GM08714 (cell line): ENCODE measurements at regions not wholly inside any gene's neighbourhood (a gene's known extent, or its start where the extent isn't known, plus 50 kb on each side); places are given as distances from the start of the nearest gene placed in this dataset.

Source experiments
- H3K4me3 ChIP-seq: fragments of 200-500 bp; sonication (Bioruptor generic); 2 replicates; pipeline ENCODE4 v1.5.1; 2014; ENCODE audit warnings: mild to moderate bottlenecking, low read length, inconsistent platforms
- ZNF274 ChIP-seq: IDR thresholded peaks from 2 replicates; pipeline ENCODE4 v1.6.1; 2012; ENCODE audit warnings: mild to moderate bottlenecking, low read depth, low read length

GRCh38 chr11:10942620-10943019, 84.8 kb upstream of the ZBED5 start:
- no peak overlapping the region for H3K4me3 ChIP-seq
- no peak for TF ChIP-seq ZNF274

GRCh38 chr11:10941871-10942270, 84.0 kb upstream of the ZBED5 start:
- TF ChIP-seq ZNF274: no peak
- H3K4me3 ChIP-seq: no peak overlapping the region

DNA sequence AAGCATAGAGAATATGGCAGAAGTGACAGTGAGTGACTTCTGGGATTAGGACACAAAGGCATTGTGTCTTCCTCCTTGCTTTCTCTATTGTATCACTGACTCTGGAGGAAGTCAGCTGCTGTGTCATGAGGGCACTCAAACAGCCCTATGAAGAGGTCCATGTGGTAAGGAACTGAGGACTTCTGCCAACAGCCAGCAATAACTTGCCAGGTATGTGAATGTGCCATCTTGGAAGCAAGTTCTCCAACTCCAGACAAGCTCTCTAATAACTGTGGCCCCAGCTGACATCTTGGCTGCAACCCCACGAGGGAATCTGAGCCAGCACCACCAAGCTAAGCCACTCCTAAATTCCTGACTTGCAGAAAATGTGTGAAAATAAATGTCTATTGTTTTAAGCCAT, 83.6 kb upstream of the ZBED5 start:
- no peak for TF ChIP-seq ZNF274
- H3K4me3 ChIP-seq: no peak overlapping the region

- no peak overlapping the region for H3K4me3 ChIP-seq
- no peak for TF ChIP-seq ZNF274
Observed at GRCh38 chr11:10938650-10939387, 81.0 kb upstream of the ZBED5 start.

DNA sequence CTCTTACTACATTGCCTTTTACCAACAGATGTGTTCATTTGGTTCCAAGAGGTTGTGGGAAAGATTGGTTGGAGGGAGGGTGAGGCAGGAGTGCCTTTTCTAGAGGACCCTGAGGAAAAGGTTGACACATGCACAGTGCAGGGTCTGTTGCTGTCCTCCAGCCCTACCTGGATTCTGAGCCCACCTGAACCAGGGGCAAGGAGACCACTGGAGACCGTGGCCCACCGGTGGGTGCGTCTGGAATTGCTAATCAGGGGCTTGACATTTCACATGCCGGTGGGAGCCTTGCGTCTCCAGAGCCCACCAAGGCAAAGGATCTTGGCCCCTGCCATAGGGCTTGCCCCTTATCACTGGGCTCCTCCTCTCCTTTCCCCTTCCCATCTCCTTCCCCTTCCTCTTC, 80.4 kb upstream of the ZBED5 start:
- no peak overlapping the region for H3K4me3 ChIP-seq
- TF ChIP-seq ZNF274: no peak

DNA sequence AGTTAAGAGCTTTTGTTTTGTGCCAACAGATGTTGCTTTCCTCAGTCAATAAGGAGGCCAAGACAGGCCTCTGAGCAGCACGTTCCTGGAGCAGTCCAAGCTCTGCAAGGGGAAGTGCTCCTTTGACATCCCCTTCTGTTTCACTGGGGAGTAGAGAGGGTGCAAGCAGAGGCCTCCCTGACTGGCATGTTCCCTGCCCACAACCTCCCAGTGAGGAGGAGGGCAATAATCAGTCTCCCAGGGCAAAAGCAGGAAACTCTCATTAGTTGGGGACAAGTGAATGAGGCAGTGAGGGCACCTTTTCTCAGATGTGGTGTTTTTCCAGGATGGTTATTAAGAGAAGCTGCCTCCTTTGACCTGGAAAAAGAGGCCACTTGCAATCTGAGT, 79.5 kb upstream of the ZBED5 start:
- no peak overlapping the region for H3K4me3 ChIP-seq
- no peak for TF ChIP-seq ZNF274

DNA sequence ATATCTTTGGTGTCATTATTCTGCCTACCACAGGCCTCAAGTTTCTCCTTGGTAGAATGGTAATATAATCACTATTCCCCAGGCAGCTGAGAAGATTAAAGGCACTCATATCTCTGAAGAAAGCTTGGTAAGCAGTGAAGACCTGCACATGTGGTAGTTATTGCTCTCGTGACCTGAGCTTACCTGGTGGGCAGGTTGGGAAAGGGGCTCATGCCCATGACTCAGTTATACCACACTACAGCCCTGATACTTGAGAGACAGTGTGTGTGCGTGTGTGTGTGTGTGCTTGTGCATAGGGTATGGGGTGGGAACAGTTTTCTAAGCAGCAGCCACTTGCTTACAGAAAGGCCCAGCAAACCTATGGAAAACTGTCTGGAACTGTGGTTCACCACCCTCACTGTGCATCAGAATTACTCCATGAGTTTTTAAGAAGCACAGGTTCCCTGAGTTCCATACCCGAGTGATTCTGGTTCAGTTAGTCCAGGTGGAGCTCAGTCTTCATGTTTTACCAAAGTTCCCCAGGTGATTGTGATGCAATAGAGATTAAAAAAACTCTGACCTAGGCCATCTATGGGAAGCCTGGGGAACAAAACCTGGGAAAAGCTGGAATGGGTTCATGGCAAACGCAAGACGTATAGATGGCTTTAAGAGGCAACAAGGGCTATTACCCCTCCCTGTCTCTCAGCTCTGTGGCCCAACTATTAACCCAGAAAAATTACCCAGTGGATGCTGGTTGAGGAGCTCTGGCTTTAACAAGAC, 79.0 kb upstream of the ZBED5 start:
- TF ChIP-seq ZNF274: no peak

GRCh38 chr11:10935015-10935559, 77.2 kb upstream of the ZBED5 start:
- H3K4me3 ChIP-seq: no peak overlapping the region
- TF ChIP-seq ZNF274: no peak

More for the DNA sequence above, 79.0 kb upstream of the ZBED5 start:
- H3K4me3 ChIP-seq: no peak overlapping the region

DNA sequence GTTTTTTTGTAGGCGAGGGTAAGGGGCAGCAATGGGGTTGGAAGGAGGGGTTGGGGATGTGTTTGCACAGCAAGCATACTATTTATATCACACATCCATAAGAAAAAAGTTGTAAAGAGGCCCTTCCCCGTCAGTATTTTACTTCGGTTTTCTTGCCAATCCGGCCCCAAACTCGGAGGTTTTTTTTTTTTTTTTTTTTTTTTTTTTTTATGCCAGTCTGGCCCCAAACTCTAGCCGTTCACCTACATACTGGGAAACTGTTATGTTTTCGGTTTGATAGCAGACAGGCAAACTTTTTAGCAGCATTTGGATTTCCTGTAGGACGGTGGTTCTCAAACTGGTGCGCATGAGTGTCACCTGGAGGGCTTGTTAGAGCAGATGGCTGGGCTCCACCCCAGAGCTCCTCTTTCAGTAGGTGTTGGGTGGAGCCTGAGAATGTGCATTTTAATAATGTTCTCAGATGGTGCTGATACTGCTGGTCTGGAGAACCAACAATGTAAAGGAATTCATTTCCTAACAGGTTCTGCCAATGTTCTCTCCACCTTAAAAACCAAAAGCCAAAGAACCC, 76.5 kb upstream of the ZBED5 start:
- no peak for TF ChIP-seq ZNF274

GRCh38 chr11:10933455-10934292, 75.8 kb upstream of the ZBED5 start:
- TF ChIP-seq ZNF274: no peak
- peak overlapping the region; percentile 14; the same call in 1 of the 2 replicates for H3K4me3 ChIP-seq

More for the DNA sequence above, 76.5 kb upstream of the ZBED5 start:
- peak overlapping the region; percentile 14; the same call in 1 of the 2 replicates for H3K4me3 ChIP-seq

DNA sequence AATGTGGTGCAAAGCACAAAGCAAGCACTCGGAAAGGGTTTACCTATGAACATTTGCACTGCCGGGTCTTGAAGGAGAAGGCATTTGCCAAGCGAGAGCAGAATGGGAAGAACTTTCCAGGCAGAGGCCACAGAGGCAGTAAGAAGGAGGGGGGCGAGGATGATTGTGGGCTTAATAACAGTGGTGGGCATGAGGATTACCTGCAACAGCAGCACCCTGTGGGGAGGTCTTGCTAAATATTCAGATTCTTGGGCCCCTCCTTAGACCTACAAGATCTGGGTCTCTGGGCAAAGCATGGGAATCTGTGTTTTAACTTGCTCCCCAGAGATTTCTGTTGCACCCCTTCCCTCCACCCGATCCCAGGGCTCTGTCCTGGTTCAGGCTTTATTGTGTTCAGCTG, 75.1 kb upstream of the ZBED5 start:
- no peak overlapping the region for H3K4me3 ChIP-seq
- TF ChIP-seq ZNF274: no peak

GRCh38 chr11:10931761-10932670, 74.2 kb upstream of the ZBED5 start:
- TF ChIP-seq ZNF274: no peak
- no peak overlapping the region for H3K4me3 ChIP-seq

- peak overlapping the region; percentile 42; the same call in 1 of the 2 replicates for H3K4me3 ChIP-seq
- TF ChIP-seq ZNF274: no peak
Observed at GRCh38 chr11:10930972-10931760, 73.3 kb upstream of the ZBED5 start.
